BLaER1 (cell line): ENCODE measurements at regions not wholly inside any gene's neighbourhood (a gene's known extent, or its start where the extent isn't known, plus 50 kb on each side); places are given as distances from the start of the nearest gene placed in this dataset.

Experiments used
- H3K27ac ChIP-seq: shearing (Covaris generic); formaldehyde crosslinking; 2 replicates; pipeline ENCODE4 v1.8.1; 2022
- H3K27me3 ChIP-seq: shearing (Covaris generic); formaldehyde crosslinking; 2 replicates; pipeline ENCODE4 v1.8.1; 2022
- H3K36me3 ChIP-seq: shearing (Covaris generic); formaldehyde crosslinking; 2 replicates; pipeline ENCODE4 v1.8.1; 2022
- H3K4me1 ChIP-seq: shearing (Covaris generic); formaldehyde crosslinking; 2 replicates; pipeline ENCODE4 v1.8.1; 2022
- H3K4me2 ChIP-seq: shearing (Covaris generic); formaldehyde crosslinking; 2 replicates; pipeline ENCODE4 v1.8.1; 2022
- H3K4me3 ChIP-seq: shearing (Covaris generic); formaldehyde crosslinking; 2 replicates; pipeline ENCODE4 v1.8.1; 2022
- H3K9ac ChIP-seq: shearing (Covaris generic); formaldehyde crosslinking; 2 replicates; pipeline ENCODE4 v1.8.1; 2022
- H3K9me3 ChIP-seq: shearing (Covaris generic); formaldehyde crosslinking; 2 replicates; pipeline ENCODE4 v1.8.1; 2022
- H4K20me1 ChIP-seq: shearing (Covaris generic); formaldehyde crosslinking; 2 replicates; pipeline ENCODE4 v1.8.1; 2022
- Cebpa-rat ChIP-seq: shearing (Covaris generic); IDR thresholded peaks from 2 replicates; pipeline ENCODE4 v1.8.1; 2022

DNA sequence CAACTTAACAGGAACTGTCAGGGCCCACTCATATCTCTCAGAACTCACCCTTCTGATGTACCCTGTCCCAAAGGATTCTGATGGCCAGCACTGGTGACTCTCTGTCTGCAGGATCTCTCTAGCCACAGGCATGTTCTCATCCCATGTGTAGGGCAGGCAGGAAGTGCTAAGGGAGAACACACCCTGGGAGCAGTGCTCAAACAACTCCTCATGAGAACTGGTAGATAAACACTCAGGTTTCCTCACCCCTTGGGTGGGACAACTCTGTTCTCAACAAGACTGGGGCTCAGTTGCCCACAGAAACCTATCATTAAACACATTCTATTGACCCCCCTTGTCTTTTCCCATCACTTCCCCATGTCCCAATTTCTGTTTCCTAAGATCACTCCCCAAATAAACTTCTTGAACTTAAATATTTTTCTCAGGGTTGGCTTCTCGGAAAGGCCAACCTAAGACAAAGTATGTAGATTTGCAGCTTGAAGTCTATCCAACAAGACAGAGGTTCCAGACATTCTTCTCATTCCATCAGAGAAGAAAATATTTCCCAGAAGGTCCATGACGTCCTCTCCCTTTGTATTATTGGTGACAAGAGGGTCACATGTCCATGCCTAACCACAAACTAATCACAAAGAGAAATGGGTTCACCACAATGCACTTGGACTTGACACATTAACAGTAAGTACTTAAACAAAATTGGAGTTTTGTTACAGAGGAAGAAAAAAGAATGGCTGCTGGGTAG, 276.6 kb upstream of the GADL1 start:
- Histone ChIP-seq H3K4me2 (no peak overlapping the region), H3K27ac (no peak overlapping the region), H3K9me3 (no peaks in the 10 kb centered on the region), H3K4me3 (no peak overlapping the region), H4K20me1 (no peaks in the 10 kb centered on the region), H3K36me3 (no peaks in the 10 kb centered on the region), H3K27me3 (no peaks in the 10 kb centered on the region), H3K4me1 (no peaks in the 10 kb centered on the region), H3K9ac (no peak overlapping the region)
- no peak for TF ChIP-seq Cebpa-rat

DNA sequence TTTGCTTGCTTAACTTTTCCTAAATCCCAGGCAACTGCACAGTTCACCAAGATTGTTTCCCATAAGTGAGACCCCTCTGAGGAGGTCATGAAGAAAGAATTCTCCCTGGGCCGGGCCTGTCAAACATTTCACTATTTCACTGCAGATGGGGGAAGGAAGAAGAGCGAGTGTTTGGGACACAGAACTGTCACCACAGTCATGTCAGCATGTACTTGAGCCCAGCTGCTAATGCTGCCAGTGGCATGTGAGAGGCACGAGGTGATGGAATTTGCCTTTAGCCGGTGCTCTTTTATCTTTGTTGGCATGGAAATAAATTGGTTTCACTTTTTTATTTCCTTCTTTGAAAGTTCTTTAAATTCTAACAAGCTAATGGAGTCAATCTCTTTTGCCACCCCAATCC, 277.9 kb upstream of the GADL1 start:
- Histone ChIP-seq H3K4me2 (no peak overlapping the region), H3K27ac (no peak overlapping the region), H3K9me3 (no peaks in the 10 kb centered on the region), H3K4me3 (no peak overlapping the region), H3K4me1 (no peaks in the 10 kb centered on the region), H3K9ac (no peak overlapping the region), H3K27me3 (no peaks in the 10 kb centered on the region), H4K20me1 (no peaks in the 10 kb centered on the region), H3K36me3 (no peaks in the 10 kb centered on the region)
- no peak for TF ChIP-seq Cebpa-rat

DNA sequence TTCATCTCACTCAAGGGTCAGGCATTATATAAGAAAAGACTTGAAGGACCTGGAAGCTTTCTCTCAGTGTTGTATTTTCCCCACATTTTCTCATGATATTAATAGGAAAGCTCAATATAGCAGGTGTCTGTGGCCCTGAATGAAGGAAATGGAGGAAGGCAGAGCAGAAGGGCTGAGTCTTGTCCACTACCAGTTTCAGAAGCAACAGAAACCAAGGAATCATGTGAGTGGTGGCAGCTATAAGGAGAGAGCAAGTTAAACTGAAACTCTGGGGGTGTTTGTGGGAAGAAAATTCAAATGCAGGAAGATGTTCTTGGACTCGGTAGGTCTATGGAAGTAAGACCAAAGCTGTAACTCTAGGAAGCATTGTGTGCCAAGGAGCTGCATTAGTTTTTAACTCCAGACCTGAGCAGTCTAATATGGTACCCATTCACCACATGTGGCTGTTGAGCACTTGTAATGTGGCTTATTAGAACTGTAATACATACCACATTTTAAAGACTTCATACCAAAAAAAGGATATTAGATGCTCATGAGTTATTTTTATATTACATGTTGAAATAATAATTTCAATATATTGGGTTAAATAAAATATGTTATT, 278.8 kb upstream of the GADL1 start:
- H3K9me3 ChIP-seq = no peaks in the 10 kb centered on the region
- H3K4me2 ChIP-seq = no peak overlapping the region
- no peak overlapping the region for H3K9ac ChIP-seq
- no peak overlapping the region for H3K4me3 ChIP-seq
- TF ChIP-seq Cebpa-rat = no peak
- no peaks in the 10 kb centered on the region for H3K27me3 ChIP-seq
- H3K36me3 ChIP-seq = no peaks in the 10 kb centered on the region
- H3K27ac ChIP-seq = no peak overlapping the region
- no peaks in the 10 kb centered on the region for H3K4me1 ChIP-seq
- H4K20me1 ChIP-seq = no peaks in the 10 kb centered on the region

DNA sequence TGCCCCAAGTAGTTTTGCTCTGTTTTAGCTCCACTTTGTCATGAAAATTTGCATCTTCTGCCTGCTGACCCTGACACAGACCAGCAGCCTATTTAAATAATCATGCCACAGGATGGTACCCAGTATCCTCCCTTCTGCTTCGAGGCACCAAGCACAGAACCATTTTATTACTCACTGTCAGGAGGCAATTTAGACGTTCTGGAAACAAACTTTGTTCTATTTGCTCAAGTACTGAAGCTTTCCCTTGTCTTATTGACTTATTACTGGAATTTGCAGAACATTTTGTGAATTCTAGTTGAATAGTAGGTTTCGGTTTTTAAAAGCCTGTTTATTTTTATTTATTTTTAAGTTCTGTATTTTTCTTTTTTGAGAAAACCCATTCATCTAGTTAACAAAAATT, 279.6 kb upstream of the GADL1 start:
- no peak overlapping the region for H3K4me3 ChIP-seq
- no peaks in the 10 kb centered on the region for H4K20me1 ChIP-seq
- H3K9ac ChIP-seq = no peak overlapping the region
- H3K9me3 ChIP-seq = no peaks in the 10 kb centered on the region
- no peak overlapping the region for H3K4me2 ChIP-seq
- no peaks in the 10 kb centered on the region for H3K36me3 ChIP-seq
- no peaks in the 10 kb centered on the region for H3K27me3 ChIP-seq
- H3K27ac ChIP-seq = no peak overlapping the region
- TF ChIP-seq Cebpa-rat = no peak
- H3K4me1 ChIP-seq = no peaks in the 10 kb centered on the region

DNA sequence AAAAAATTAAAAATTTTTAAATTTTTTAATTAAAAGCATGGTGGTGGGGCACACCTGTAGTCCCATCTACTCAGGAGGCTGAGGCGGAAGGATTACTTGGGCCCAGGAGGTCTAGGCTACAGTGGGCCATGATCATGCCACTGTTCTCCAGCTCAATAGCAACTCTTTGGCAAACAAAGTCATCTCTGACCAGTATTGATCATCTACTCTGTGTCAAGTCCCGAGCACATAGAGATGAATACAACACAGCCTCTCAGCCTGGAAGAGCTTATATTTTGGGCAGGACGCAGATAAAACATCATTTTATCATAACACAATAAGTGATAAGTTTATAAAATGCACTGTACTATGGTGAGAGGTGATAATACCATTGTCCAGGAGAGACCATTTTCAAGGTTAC, 281.6 kb upstream of the GADL1 start:
- no peak overlapping the region for H3K4me3 ChIP-seq

DNA sequence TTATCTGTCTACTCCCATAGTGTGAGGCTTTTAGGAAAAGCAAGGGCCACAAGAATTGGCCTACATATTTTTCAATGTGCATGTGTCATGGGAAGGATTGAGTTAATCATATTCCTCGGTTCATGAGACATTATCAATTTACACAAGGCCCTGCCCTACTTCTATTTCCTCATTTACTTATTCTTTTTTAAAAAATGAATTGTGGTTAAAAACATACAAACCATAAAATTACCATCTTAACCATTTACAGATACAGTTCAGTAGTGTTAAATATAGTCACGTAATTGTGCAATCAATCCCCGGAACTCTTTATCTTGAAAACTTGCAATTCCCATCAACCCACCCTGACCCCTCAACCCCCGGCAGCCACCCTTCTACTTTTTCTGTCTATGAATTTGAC, 284.0 kb upstream of the GADL1 start:
- Histone ChIP-seq H3K4me1 (no peaks in the 10 kb centered on the region), H3K27ac (no peak overlapping the region), H4K20me1 (no peaks in the 10 kb centered on the region), H3K4me3 (no peak overlapping the region), H3K36me3 (no peaks in the 10 kb centered on the region), H3K4me2 (no peak overlapping the region), H3K27me3 (no peaks in the 10 kb centered on the region), H3K9ac (no peak overlapping the region), H3K9me3 (peaks cover 25% of the 10 kb centered on the region)
- no peak for TF ChIP-seq Cebpa-rat

More for the DNA sequence above, 281.6 kb upstream of the GADL1 start:
- no peaks in the 10 kb centered on the region for H3K36me3 ChIP-seq
- no peaks in the 10 kb centered on the region for H3K27me3 ChIP-seq
- no peak overlapping the region for H3K27ac ChIP-seq
- TF ChIP-seq Cebpa-rat = no peak
- no peaks in the 10 kb centered on the region for H4K20me1 ChIP-seq
- no peak overlapping the region for H3K9ac ChIP-seq
- peaks cover 9% of the 10 kb centered on the region for H3K9me3 ChIP-seq
- H3K4me1 ChIP-seq = no peaks in the 10 kb centered on the region
- H3K4me2 ChIP-seq = no peak overlapping the region

DNA sequence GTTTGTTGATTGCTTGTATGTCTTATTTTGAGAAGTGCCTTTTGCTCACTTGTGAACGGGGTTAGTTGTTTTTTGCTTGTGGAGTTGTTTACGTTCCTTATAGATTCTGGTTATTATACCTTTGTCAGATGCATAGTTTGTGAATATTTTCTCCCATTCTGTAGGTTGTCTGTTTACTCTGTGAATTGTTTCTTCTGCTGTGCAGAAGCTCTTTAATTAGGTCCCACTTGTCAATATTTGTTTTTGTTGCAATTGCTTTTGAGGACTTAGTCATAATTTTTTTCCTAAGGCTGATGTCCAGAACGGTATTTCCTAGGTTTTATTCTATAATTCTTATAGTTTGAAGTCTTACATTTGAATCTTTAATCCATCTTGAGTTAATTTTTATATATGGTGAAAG, 285.3 kb upstream of the GADL1 start:
- no peak overlapping the region for H3K4me2 ChIP-seq
- no peak overlapping the region for H3K4me3 ChIP-seq
- H3K27ac ChIP-seq = no peak overlapping the region
- peaks cover 25% of the 10 kb centered on the region for H3K9me3 ChIP-seq
- H3K27me3 ChIP-seq = no peaks in the 10 kb centered on the region
- no peaks in the 10 kb centered on the region for H3K36me3 ChIP-seq
- no peaks in the 10 kb centered on the region for H3K4me1 ChIP-seq
- H3K9ac ChIP-seq = no peak overlapping the region
- TF ChIP-seq Cebpa-rat = no peak
- no peaks in the 10 kb centered on the region for H4K20me1 ChIP-seq

DNA sequence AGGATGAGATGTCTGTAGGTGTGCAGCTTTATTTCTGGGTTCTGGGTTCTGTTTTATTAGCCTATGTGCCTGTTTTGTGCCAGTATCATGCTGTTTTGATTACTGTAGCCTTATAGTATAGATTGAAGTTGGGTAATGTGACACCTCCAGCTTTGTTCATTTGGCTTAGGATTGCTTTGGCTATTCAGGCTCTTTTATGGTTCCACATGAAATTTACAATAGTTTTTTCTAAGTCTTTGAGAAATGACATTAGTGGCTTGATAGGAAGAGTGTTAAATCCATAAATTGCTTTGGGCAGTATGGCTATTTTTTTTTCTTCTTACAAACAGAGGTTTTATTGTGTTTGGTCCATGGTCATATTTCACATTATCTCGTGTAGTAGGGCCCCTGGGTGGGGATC, 285.8 kb upstream of the GADL1 start:
- H3K4me2 ChIP-seq = no peak overlapping the region
- H3K4me1 ChIP-seq = no peaks in the 10 kb centered on the region
- H3K4me3 ChIP-seq = no peak overlapping the region

DNA sequence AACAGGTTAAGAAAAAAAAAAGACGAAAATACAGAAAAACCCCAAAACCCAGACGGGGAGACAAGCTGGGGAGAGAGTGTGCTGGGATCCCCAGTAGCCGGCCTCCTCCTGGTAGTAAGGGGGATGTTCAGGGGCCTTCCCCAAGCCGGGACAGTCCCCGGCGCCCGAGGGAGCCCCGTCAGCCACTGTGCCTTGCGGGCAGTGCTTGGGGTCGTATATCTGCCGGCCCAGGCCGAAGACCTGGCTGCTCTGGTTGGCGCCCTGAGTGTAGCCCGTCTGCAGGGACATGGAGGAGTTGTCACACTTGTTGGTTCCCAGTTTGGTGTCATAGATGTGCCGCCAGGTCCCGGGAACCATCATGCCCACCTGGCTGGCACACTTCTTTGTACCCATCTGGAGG, 287.2 kb upstream of the GADL1 start:
- no peaks in the 10 kb centered on the region for H3K27me3 ChIP-seq
- no peaks in the 10 kb centered on the region for H4K20me1 ChIP-seq
- peaks cover 25% of the 10 kb centered on the region for H3K9me3 ChIP-seq
- H3K9ac ChIP-seq = no peak overlapping the region
- no peak for TF ChIP-seq Cebpa-rat
- H3K4me3 ChIP-seq = no peak overlapping the region
- H3K36me3 ChIP-seq = no peaks in the 10 kb centered on the region
- no peak overlapping the region for H3K4me2 ChIP-seq
- no peaks in the 10 kb centered on the region for H3K4me1 ChIP-seq
- no peak overlapping the region for H3K27ac ChIP-seq

More for the DNA sequence above, 285.8 kb upstream of the GADL1 start:
- no peaks in the 10 kb centered on the region for H3K36me3 ChIP-seq
- TF ChIP-seq Cebpa-rat = no peak
- no peak overlapping the region for H3K27ac ChIP-seq
- no peak overlapping the region for H3K9ac ChIP-seq
- no peaks in the 10 kb centered on the region for H4K20me1 ChIP-seq
- H3K9me3 ChIP-seq = peaks cover 25% of the 10 kb centered on the region
- H3K27me3 ChIP-seq = no peaks in the 10 kb centered on the region

DNA sequence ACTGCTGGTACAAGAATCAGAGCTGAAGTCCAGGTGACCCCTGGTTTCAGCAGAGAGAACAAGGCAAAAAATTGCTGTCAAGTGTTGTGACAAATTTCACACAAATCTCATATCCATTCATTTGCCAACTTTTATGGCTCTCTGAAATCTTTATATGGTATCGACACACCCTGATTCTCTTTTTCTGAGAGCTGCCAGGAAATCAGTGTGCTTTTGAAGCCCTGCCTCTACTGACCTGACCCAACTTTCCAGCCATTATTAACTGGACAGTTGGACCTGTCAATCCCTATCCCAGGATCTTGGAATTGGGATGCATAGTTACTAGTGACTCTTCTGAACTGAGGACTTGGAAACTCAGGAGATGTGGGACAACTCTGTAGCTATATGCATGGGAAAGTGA, 288.2 kb upstream of the GADL1 start:
- peaks cover 25% of the 10 kb centered on the region for H3K9me3 ChIP-seq
- no peak overlapping the region for H3K4me3 ChIP-seq
- no peak overlapping the region for H3K9ac ChIP-seq
- no peak overlapping the region for H3K27ac ChIP-seq
- no peak for TF ChIP-seq Cebpa-rat
- no peaks in the 10 kb centered on the region for H3K27me3 ChIP-seq
- H4K20me1 ChIP-seq = no peaks in the 10 kb centered on the region
- H3K4me1 ChIP-seq = no peaks in the 10 kb centered on the region
- no peak overlapping the region for H3K4me2 ChIP-seq
- no peaks in the 10 kb centered on the region for H3K36me3 ChIP-seq
